OCI-LY1 (cell line): ENCODE measurements at regions not wholly inside any gene's neighbourhood (a gene's known extent, or its start where the extent isn't known, plus 50 kb on each side); places are given as distances from the start of the nearest gene placed in this dataset.

Experiments
- CTCF ChIP-seq: fragments of 200-600 bp; sonication (generic), shearing (Covaris generic); IDR thresholded peaks from 2 replicates; pipeline ENCODE4 v1.5.1; 2017; ENCODE audit warnings: mild to moderate bottlenecking, antibody characterized with exemption, low read length, moderate library complexity, mixed read lengths
- EZH2 ChIP-seq: fragments of 200-600 bp; sonication (generic), shearing (Covaris generic); IDR thresholded peaks from 2 replicates; pipeline ENCODE4 v1.8.0; 2017; ENCODE audit warnings: borderline replicate concordance, mixed run types, mild to moderate bottlenecking, antibody characterized with exemption, low read length, moderate library complexity, mixed read lengths

GRCh38 chr6:27736686-27737085 lies 175.5 kb downstream of the OR2B2 start:
- TF ChIP-seq CTCF: no peak
- TF ChIP-seq EZH2: no peak
